GM21619 (cell line): ENCODE measurements at regions not wholly inside any gene's neighbourhood (a gene's known extent, or its start where the extent isn't known, plus 50 kb on each side); places are given as distances from the start of the nearest gene placed in this dataset.

Experiments used
- ATAC-seq: cut with Tn5 transposase; IDR thresholded peaks from one replicate; pipeline ENCODE4 v1.9.1; 2021; ENCODE audit not compliant: unreplicated experiment

DNA sequence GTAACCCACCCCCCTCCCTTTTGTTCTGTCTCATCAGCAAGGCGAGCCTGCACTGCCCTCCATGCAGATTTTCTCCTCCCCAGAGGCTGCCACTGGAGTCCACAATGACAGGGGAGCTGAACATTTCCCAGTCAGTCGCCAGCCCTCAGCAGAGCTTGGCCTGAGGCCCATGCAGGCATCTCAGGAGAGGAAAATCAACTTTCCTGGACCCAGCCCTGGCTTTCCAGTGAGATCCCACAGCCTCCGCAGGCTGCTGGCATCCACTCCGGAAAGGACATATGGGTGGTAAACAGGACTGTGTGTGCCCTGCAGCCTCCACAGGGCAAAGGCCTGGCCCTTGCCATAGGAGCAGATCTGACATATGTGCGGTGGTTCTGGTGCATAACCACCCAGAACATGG, 253.8 kb downstream of the TNS1 start:
- no peak for ATAC-seq

DNA sequence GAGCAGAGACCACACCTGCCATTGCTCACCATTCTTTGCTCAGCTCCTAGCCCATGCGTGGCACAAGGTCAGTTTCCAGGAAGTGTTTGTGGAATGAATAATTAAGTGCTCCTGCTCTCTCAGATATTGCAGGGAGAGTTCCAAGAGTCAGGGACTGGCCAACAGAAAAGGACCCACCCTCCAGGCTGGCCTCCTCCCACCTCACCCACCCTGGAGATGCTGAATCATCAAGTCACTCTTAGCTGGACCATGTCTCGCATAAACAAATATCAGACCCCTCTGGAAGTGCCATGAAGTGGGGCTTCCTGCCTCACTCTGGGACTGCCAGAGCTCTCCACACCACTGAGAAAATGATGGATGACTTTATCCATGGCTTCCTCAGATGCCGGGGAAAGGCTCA, 256.0 kb downstream of the TNS1 start:
- no peak for ATAC-seq

DNA sequence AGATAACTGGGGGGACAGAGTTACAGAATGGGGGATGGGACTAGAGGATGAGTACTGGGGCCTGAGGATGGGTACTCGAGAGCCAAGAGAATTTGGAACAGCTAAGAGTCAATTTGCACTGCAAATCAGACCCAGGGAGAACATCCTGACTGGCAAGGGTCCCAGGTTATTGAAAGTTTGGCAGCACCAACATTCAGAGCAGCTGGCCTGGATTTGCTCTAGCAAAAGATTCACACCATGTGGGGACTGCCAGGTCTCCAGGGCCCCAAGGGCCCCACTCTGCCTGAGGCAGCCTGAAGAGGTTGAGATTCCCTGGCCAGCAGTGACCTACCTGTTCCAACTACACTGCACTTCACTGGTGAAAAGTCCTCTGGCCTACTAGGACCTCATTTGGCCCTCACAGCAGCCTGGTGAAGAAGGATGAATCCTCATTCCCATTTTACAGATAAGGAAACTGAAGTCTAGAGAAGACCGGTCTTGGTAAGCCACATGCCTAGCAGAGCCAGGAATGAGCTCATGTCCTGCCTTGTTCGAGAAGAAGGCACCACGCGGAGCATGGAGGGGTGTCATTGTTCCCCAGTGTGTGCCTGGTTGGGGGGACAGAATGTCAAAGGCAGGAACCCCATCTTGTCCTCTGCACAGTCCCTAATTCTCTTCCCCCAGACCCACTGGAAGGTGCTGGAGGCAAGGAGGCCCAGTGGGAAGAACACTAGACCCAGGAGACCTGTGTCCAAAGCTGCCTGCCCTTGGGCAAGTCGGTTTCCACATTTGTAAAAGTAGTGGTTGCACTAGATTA, 258.6 kb downstream of the TNS1 start:
- ATAC-seq = no peak

DNA sequence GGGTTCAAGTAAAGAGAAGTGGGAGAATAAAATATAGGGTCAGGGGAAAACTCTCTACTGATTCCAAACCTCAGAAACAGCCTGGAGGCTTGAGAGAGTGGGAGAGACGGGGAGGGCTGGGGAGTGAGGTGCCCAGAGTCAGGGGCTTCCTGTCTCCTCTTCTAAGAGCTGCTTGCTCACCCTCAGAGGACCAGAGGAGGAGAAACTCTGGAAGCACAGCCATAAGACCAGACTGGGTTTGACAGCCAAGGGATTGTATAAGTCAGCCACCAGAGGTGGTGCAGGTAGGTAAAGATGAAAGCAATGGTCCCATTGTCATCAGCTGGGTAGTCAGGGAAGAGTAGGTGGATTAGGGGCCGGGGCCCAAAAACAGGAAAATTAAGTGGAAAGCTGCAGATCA, 259.4 kb downstream of the TNS1 start:
- no peak for ATAC-seq

DNA sequence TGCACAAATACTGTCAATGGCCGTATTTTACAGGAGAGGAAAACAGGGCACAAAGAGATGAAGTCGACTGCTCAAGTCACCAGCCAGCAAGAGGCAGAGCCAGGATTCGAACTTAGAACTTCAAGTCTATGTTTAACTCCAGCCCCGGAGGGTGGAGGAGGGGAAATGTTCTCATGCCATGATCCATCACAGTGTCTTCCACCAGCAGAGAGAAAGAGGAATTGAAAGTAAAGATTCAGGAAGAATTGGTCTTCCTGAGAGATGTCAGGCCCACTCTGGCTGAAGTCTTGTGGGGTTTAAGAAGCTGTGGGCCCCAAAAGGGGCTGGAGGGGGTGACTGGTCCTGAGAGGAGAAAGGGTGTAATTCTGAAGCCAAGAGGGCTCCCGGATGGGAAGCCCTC, 260.0 kb downstream of the TNS1 start:
- ATAC-seq = no peak

DNA sequence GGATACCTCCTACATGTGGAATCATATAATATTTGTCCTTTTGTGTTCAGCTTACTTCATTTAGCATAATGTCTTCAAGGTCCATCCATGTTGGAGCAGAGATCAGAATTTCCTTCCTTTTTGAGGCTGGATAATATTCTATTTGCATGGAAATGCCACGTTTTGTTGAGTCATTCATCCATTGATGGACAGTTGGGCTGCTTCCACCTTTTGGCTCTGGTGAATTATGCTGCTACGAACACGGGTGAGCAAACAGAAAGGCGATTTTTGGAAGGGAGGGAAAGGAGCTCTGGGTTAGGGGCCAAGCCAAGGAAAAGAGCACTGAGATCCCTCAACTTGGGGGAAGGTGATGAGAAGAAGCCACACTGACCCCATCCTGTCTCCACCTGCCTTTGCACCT, 260.5 kb downstream of the TNS1 start:
- ATAC-seq = no peak

DNA sequence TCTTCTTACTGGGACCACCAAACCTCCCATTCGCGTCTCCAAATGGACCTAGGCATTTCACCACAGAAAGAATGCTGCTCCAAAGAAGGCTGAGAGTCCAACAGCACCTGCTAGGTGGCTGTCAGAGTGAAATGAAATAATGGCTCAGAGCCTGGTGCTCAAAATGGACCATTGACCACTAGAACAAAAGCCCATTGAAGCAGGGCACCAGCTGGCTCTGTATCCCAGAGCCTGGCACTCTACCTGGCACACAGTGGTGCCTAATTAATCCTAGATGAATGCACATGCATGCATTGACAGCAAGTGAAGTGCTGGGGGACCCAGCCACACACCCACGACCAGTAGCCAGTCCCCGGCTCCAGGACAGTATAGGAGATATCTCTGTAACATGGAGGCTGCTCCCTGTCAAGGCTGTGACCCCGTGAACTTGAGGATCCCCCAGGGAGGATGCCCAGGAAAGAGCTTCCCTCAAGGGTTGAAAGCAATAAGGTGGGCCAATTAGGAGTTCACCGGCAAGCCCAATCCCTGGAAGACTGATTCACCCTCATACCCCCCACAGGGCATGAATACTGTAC, 261.3 kb downstream of the TNS1 start:
- no peak for ATAC-seq

DNA sequence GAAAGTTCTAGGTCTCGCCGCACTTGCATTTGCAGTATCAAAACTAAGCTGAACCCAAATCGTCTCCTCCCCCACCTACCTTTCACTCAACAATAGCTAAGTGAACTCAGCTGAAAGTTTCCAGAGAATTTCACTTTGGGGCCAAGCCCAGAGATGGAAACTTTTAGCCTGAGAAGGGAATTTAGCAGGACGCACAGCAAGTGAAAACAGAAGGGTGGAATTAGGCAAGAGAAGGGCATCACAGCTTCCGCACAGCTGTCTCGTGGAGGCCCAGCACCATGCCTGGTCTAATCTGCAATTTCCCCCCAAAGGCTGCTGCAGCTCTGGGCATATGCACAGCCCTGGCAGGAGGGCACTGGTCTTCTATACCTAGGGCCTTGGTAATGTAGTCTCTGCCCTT, 262.0 kb downstream of the TNS1 start:
- ATAC-seq = no peak

DNA sequence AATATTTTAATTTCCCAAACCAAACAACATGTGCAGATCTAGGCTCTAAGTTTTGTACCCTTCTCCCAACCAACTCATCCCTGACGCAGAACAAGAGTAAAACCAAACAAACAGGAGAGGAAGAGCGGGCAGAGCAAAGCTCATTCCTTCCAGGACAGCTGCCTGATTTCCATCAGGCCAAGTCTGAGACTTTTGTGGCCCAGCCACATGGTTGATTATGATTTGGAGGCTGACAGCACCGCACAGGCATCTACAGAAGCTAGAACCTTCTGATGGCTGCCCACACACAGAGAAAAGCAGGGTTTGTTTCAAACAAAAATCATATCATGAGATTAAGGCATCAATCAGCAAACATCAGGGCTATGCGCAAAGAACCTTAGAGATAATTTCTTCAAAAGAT, 262.6 kb downstream of the TNS1 start:
- ATAC-seq = no peak

DNA sequence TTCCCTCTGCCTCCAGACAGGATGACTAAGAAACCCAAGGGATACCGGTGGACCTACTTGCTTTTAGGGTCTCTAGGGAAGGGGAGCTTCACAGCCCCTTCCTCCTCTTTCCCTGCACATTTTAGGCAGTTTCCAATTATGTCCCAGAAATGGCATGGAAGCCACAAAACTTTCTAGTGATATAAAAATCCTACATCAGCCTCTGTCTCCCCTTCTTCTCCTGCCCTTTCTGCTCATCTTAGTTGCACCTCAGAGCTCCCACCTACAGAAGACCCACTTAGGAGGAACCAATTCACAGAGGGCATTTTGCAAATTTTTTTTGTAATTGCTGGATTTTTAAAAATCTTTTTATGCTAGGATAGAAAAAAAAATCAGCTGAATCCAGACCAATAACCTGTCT, 263.1 kb downstream of the TNS1 start:
- ATAC-seq = no peak

DNA sequence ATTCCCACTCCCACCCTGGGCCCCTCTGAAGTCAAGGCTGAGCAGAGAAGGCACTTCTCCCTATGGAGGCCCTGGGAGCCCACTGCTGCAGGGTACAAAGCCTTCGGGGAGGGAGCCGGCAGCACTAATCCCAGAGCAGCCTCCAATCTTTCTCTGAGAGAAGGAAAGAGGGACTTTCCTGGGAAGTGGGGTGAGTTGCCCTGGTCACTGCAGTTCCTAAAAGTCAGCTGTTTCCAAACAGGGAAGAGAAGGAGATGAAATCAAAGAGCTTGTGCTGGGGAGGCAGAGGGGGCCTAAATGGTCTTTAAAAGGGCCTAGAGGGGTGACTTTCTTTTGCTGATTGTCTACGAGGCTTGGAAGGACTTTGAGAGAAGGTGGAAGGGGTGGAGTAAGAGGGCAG, 264.7 kb downstream of the TNS1 start:
- ATAC-seq = no peak

DNA sequence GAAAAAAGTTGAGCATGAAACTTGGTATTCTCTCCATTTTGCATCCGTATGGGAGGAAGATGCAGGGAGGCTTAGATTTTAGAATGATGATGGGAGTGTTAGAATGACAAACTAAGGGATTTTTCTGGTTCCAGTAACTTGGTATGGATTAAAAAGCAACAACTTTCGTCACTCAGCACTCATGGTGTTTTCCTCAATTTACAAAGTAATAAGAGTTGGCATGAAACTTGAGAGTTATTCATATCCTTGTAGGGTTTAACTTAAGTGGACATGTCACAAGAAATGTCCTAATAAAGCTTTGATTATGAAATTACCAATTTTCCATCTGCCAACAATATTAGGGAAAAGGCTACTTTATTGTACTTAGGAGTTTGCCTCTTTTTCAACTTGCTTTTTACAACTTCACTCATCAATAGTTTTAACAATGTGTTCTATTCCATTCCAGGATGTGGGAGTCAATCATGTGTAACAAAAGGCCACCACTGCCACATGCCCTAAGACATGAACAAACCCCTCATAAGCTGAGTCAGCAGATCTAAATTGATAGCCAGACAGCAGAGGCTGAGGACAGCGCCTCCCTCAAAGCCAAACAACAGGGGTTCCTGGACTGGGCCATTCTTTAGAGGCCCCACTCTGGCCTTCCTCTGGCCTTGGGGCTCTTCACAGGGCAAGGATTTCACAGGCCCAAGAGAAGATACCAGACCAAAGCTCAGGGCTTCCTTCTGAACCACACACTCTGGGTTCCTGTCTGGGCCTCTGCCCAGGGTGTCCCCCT, 265.8 kb downstream of the TNS1 start:
- ATAC-seq = no peak

DNA sequence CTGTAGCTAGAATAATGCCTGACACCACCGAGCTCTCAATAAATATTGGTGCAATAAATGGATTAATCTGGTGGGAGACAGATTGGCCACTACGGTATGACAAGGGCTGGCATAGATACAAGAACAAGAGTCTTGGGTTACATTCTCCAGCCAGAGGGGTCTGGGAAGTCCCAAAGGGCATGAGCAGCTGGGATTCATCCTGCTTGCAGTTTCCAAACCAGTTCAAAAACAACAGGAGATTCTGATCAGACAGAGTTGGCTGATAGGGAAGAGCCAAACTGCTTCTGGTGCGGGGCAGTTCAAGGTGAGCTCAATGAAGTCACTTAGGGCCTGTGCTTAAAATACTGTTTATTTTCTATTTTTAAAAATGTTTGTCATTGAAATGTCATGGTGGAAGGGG, 266.9 kb downstream of the TNS1 start:
- ATAC-seq = no peak

DNA sequence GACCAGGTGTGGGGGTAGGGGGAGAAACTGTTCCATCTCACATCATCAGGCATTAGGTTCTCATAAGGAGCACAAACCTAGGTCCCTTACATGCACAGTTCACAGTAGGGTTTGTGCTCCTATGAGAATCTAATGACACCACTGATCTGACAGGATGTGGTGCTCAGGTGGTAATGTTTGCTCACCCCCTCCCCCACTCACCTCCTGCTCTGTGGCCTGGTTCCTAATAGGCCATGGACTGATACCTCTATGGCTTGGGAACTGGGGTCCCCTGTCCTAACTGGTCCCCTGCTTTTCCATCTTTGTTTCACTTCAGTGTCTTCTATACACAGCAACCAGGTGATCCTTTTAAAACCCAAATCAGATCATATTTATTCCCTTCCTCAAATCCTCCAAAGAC, 267.8 kb downstream of the TNS1 start:
- no peak for ATAC-seq

DNA sequence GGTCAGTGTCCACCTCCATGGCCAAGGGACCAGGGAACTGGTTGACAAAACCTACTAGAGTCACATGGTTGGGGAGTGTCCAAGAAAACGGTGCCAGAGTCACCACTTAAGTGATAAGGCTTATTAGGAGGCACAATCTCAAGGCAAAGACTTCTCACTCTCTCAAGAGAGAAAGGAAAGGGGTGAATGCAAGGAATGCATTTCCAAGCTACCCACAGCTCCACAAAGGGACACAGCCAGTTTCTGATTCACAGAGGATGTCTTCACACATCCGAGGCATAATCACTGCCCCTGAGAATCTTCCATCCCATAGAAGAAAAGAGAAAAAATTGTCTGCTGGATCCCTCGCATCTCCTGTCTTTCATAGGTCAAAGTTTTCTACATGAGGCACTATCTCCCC, 269.3 kb downstream of the TNS1 start:
- no peak for ATAC-seq

DNA sequence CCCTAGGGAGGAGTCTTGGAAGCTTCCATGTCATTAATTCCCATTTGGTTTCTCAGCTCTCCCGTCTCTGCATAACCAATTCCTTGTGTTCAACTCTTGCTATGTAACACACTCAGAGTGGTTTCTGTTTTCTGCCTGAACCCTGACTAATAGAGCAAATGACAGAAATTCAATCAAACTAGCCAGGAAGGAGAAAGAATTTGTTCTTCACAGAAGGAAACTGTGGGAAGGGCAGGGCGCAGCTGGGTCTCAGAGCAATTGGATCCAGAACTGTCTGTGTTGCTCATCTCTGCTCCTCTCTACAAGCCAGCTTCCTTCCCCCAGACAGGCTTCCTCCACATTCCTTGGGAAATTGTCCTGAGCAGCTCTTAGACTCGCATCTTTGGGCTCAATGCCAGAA, 269.8 kb downstream of the TNS1 start:
- ATAC-seq = no peak

DNA sequence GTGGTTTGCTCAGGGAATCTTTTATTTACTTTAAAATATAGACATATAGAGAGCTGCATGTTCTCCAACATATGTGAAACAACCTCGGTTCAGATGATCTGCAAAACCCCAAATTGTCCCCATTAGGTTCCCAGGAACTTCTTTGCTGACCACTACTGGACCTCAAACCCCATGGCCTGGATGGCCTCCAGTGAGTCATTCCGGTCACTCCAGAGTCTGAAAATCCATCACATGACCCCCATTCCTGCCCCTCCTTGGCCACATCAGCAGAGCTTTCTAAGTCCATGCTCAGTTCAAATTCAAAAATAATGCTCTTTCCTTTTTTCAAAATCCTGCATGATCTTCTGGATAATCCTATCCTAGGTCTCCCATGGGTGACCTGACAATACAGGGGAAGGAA, 271.0 kb downstream of the TNS1 start:
- no peak for ATAC-seq

DNA sequence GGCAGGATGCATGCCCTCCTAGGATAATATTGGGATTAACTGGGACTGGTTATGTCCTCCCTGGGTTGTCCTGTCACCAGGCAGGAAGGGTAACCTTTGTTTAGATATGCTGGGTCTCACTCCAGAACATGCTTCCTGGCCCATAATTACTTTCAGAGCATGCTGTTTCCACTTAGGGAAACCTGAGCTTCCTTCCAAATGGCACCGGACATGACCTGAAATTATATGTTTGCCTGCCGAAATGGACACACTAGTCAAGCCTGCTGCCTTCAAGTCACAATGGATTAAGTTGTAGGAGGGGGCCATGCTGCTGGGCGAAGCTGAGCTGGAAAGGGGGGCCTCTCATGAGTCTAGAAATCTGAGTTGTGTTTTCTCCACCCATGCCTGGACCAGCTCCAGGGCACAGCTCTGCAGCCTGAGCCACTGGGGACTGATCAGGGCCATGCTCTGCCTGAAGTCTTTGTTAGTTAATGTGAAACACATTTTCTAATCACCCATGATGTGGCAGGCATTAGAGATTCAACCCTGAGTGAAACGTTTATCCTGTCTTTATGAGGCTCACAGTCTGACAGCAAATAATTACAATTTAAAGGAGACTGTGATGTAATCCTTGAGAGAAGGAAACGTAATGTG, 273.3 kb downstream of the TNS1 start:
- no peak for ATAC-seq

DNA sequence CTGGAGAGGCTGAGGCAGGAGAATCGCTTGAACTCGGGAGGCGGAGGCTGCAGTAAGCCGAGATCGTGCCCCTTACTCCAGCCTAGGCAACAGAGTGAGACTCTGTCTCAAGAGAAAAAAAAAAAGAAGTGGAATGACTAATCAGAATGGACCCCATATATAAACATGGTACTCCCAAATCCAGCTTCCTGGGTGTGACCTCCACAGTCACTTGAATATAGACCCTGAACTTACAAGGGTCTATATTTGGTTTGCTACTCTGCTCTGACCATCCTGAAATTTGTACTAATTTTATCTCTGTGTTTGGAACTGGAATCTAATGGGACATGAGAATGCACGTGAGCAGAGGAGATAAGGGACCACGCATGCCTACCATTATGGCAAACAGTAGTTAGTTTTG, 275.0 kb downstream of the TNS1 start:
- ATAC-seq = no peak

DNA sequence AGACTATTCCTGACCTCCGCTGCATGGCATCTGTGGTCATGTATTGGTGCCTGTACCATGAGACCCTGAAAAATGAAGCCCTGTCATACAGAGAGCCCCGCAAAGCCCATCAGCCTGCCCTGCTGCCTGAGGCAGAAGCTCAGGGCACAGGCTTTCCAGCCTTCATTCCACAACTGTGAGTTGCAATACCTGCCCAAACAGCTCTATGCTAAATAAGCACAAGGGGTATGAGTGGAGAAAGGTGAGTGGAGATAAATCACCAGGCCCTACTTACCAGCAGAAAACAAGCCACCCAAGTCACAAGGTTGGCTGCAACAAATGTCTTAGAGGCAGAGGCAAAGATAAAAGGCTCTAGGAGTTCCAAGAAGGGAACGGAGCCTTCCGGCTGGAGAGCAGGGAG, 277.4 kb downstream of the TNS1 start:
- ATAC-seq = no peak

DNA sequence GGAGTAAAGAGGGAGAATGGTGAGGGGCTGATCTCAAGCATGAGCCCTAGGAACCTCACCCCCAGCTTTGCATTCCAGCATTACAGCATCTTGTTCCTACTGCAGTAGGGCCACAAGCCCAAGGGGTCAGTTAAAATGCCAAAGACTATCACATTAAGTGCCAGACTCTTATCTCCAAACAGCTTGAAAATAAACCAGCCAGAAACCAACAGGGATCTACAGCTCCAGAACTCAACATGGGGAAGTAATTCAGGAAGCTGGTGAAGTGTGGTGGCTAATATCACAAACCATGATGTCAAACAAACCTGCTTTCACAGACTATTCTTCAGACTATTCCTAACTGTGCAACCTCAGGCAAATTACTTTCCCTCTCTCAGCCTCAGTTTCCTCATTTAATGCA, 278.3 kb downstream of the TNS1 start:
- no peak for ATAC-seq

DNA sequence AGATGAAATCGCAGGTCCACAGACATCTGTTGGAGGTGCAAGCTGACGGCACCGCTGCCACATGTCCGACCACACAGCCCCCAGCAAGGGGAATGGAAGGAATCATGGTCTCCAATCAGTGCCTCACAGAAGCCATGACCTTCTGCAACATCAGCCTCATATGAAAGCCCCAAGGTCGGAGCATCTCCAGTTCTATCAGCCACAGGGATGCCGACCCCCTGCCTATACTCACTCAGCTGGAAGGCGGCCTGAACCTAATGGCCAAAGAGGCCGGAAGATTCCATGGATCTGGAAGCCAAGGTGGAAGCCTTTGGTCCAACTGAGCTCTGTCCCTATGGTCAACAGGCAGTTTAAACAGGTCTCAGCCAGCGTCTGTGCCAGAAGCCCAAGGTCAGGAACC, 278.8 kb downstream of the TNS1 start:
- no peak for ATAC-seq
